Loucy (cell line): ENCODE measurements at regions not wholly inside any gene's neighbourhood (a gene's known extent, or its start where the extent isn't known, plus 50 kb on each side); places are given as distances from the start of the nearest gene placed in this dataset.

Experiments used
- H2AFZ ChIP-seq: fragments of 200-600 bp; sonication (generic); 2 replicates; pipeline ENCODE4 v1.6.0; 2016; ENCODE audit warnings: antibody characterized with exemption, mild to moderate bottlenecking, low read length, moderate library complexity
- H3F3A ChIP-seq: fragments of 200-600 bp; 2 replicates; pipeline ENCODE4 v1.6.0; 2016; ENCODE audit warnings: antibody characterized with exemption, low read depth, mild to moderate bottlenecking
- H3K27me3 ChIP-seq: fragments of 200-600 bp; sonication (generic); 2 replicates; pipeline ENCODE4 v1.6.1; 2014; ENCODE audit warnings: low read length, mild to moderate bottlenecking; ENCODE audit not compliant: insufficient read depth, poor library complexity, severe bottlenecking
- H3K36me3 ChIP-seq: fragments of 200-600 bp; sonication (generic); 2 replicates; pipeline ENCODE4 v1.6.1; 2016; ENCODE audit warnings: low read length; ENCODE audit not compliant: insufficient read depth
- H3K4me1 ChIP-seq: fragments of 200-600 bp; sonication (generic); 2 replicates; pipeline ENCODE4 v1.5.1; 2014; ENCODE audit warnings: low read length, mild to moderate bottlenecking; ENCODE audit not compliant: insufficient read depth, poor library complexity, severe bottlenecking
- H3K4me2 ChIP-seq: fragments of 200-600 bp; sonication (generic); 2 replicates; pipeline ENCODE4 v1.6.0; 2014; ENCODE audit warnings: antibody characterized with exemption, low read length, low read depth, mild to moderate bottlenecking; ENCODE audit not compliant: poor library complexity, severe bottlenecking
- H3K4me3 ChIP-seq: fragments of 200-600 bp; sonication (generic); 2 replicates; pipeline ENCODE4 v1.5.1; 2014; ENCODE audit warnings: low read length, mild to moderate bottlenecking, mixed read lengths; ENCODE audit not compliant: poor library complexity, severe bottlenecking
- H3K79me2 ChIP-seq: fragments of 200-600 bp; sonication (generic); 2 replicates; pipeline ENCODE4 v1.6.1; 2014; ENCODE audit warnings: low read length; ENCODE audit not compliant: insufficient read depth
- H3K9ac ChIP-seq: fragments of 200-600 bp; sonication (generic); 2 replicates; pipeline ENCODE4 v1.6.0; 2014; ENCODE audit warnings: mild to moderate bottlenecking, low read depth, low read length, moderate library complexity; ENCODE audit not compliant: poor library complexity, severe bottlenecking
- H3K9me2 ChIP-seq: fragments of 200-600 bp; sonication (generic); replicated peaks from 2 replicates; pipeline ENCODE4 v1.6.1; 2016; ENCODE audit warnings: low read depth, low read length, mixed read lengths
- H3K9me3 ChIP-seq: fragments of 200-600 bp; sonication (generic); 2 replicates; pipeline ENCODE4 v1.6.1; 2014; ENCODE audit warnings: mild to moderate bottlenecking, antibody characterized with exemption, low read length, low read depth; ENCODE audit not compliant: insufficient read depth
- H4K20me1 ChIP-seq: fragments of 200-600 bp; sonication (generic); 2 replicates; pipeline ENCODE4 v1.6.0; 2014; ENCODE audit warnings: antibody characterized with exemption, low read length, mild to moderate bottlenecking; ENCODE audit not compliant: insufficient read depth, poor library complexity, severe bottlenecking
- CTCF ChIP-seq: fragments of 200-600 bp; sonication (generic); conservative IDR thresholded peaks from 2 replicates; pipeline ENCODE4 v1.5.1; 2014; ENCODE audit warnings: mild to moderate bottlenecking, antibody characterized with exemption, low read length
- EZH2phosphoT487 ChIP-seq: fragments of 200-600 bp; IDR thresholded peaks from 2 replicates; pipeline ENCODE4 v1.6.1; 2018; ENCODE audit warnings: antibody characterized with exemption, mild to moderate bottlenecking, moderate library complexity, borderline replicate concordance

- no peak overlapping the region for H3K4me3 ChIP-seq
- no peaks in the 10 kb centered on the region for H3F3A ChIP-seq
These were observed 101.3 kb upstream of the EGFLAM start for GRCh38 chr5:38157024-38157423.

GRCh38 chr5:38154615-38155204 is 103.6 kb upstream of the EGFLAM start:
- no peak overlapping the region for H3K9ac ChIP-seq
- H3K79me2 ChIP-seq: no peaks in the 10 kb centered on the region
- no peaks in the 10 kb centered on the region for H4K20me1 ChIP-seq
- H3F3A ChIP-seq: no peaks in the 10 kb centered on the region
- no peaks in the 10 kb centered on the region for H3K27me3 ChIP-seq
- no peak overlapping the region for H3K4me3 ChIP-seq
- H3K9me2 ChIP-seq: no peaks in the 10 kb centered on the region
- no peaks in the 10 kb centered on the region for H3K4me1 ChIP-seq
- H2AFZ ChIP-seq: no peak overlapping the region
- TF ChIP-seq EZH2phosphoT487: no peak
- no peak for TF ChIP-seq CTCF
- H3K9me3 ChIP-seq: no peaks in the 10 kb centered on the region
- H3K36me3 ChIP-seq: no peaks in the 10 kb centered on the region
- H3K4me2 ChIP-seq: no peak overlapping the region

More at GRCh38 chr5:38157024-38157423, 101.3 kb upstream of the EGFLAM start:
- Histone ChIP-seq H4K20me1 (no peaks in the 10 kb centered on the region), H3K79me2 (no peaks in the 10 kb centered on the region), H3K9me3 (no peaks in the 10 kb centered on the region), H3K27me3 (no peaks in the 10 kb centered on the region), H3K4me2 (no peak overlapping the region), H3K36me3 (no peaks in the 10 kb centered on the region), H3K4me1 (no peaks in the 10 kb centered on the region), H3K9ac (no peak overlapping the region), H3K9me2 (no peaks in the 10 kb centered on the region), H2AFZ (no peak overlapping the region)
- TF ChIP-seq CTCF (0 out of 2 replicates have a peak, but pooled peaks have one; percentile 12), EZH2phosphoT487 (no peak)

GRCh38 chr5:38151878-38152277 is 106.5 kb upstream of the EGFLAM start:
- H3K79me2 ChIP-seq: no peaks in the 10 kb centered on the region
- no peaks in the 10 kb centered on the region for H3F3A ChIP-seq
- H3K4me1 ChIP-seq: no peaks in the 10 kb centered on the region
- no peaks in the 10 kb centered on the region for H3K9me2 ChIP-seq
- H4K20me1 ChIP-seq: no peaks in the 10 kb centered on the region
- H3K4me2 ChIP-seq: no peak overlapping the region
- H3K4me3 ChIP-seq: no peak overlapping the region
- no peak overlapping the region for H2AFZ ChIP-seq
- H3K27me3 ChIP-seq: no peaks in the 10 kb centered on the region
- H3K9me3 ChIP-seq: no peaks in the 10 kb centered on the region
- no peaks in the 10 kb centered on the region for H3K36me3 ChIP-seq
- no peak for TF ChIP-seq EZH2phosphoT487
- TF ChIP-seq CTCF: no peak
- H3K9ac ChIP-seq: no peak overlapping the region
